ENCODE measurements at regions not wholly inside any gene's neighbourhood (a gene's known extent, or its start where the extent isn't known, plus 50 kb on each side); places are given as distances from the start of the nearest gene placed in this dataset.

DNA sequence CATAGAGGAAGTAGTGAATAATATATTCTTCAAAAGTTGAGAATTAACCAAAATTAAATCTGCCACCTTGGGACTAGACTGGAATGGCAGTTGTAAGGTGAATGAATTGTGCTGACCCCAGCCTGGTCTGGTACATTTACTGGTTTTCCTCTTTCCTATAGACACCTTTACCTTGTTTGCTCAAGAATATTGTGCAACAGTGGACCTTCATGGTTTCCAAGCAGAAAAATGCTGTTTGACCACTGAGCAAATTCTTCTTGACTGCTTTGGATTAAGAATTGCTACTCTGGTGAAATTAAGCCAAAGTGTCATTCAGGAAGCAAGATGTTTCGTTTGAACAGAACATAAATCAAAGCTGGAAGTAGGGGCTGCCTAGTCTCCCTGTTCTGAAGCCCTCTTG, 156.6 kb upstream of the TAB2 start:
- H3K27ac ChIP-seq (ENCODE audit: low read depth) = no peak overlapping the region
- peaks cover 17% of the 10 kb centered on the region for H3K4me1 Mint-ChIP-seq

More for the DNA sequence above, 156.6 kb upstream of the TAB2 start:
- no peak overlapping the region for H3K4me2 ChIP-seq
- H3K36me3 Mint-ChIP-seq (ENCODE audit: low read depth) = no peaks in the 10 kb centered on the region
- H2AFZ ChIP-seq = no peak overlapping the region
- no peak overlapping the region for H3K4me3 Mint-ChIP-seq
- H3K4me3 ChIP-seq = no peak overlapping the region
- peaks cover 1% of the 10 kb centered on the region for H3K27me3 Mint-ChIP-seq (ENCODE audit: insufficient read depth, low read depth, poor library complexity)
- no peaks in the 10 kb centered on the region for H3K9me3 Mint-ChIP-seq
- no peaks in the 10 kb centered on the region for H3K27me3 ChIP-seq (ENCODE audit: insufficient read depth)
- TF ChIP-seq, protein P1, sequence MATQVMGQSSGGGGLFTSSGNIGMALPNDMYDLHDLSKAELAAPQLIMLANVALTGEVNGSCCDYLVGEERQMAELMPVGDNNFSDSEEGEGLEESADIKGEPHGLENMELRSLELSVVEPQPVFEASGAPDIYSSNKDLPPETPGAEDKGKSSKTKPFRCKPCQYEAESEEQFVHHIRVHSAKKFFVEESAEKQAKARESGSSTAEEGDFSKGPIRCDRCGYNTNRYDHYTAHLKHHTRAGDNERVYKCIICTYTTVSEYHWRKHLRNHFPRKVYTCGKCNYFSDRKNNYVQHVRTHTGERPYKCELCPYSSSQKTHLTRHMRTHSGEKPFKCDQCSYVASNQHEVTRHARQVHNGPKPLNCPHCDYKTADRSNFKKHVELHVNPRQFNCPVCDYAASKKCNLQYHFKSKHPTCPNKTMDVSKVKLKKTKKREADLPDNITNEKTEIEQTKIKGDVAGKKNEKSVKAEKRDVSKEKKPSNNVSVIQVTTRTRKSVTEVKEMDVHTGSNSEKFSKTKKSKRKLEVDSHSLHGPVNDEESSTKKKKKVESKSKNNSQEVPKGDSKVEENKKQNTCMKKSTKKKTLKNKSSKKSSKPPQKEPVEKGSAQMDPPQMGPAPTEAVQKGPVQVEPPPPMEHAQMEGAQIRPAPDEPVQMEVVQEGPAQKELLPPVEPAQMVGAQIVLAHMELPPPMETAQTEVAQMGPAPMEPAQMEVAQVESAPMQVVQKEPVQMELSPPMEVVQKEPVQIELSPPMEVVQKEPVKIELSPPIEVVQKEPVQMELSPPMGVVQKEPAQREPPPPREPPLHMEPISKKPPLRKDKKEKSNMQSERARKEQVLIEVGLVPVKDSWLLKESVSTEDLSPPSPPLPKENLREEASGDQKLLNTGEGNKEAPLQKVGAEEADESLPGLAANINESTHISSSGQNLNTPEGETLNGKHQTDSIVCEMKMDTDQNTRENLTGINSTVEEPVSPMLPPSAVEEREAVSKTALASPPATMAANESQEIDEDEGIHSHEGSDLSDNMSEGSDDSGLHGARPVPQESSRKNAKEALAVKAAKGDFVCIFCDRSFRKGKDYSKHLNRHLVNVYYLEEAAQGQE (IDR thresholded peaks at IDR 0.05; ENCODE audit: unreplicated experiment) = no peak
- TF ChIP-seq, protein P2, sequence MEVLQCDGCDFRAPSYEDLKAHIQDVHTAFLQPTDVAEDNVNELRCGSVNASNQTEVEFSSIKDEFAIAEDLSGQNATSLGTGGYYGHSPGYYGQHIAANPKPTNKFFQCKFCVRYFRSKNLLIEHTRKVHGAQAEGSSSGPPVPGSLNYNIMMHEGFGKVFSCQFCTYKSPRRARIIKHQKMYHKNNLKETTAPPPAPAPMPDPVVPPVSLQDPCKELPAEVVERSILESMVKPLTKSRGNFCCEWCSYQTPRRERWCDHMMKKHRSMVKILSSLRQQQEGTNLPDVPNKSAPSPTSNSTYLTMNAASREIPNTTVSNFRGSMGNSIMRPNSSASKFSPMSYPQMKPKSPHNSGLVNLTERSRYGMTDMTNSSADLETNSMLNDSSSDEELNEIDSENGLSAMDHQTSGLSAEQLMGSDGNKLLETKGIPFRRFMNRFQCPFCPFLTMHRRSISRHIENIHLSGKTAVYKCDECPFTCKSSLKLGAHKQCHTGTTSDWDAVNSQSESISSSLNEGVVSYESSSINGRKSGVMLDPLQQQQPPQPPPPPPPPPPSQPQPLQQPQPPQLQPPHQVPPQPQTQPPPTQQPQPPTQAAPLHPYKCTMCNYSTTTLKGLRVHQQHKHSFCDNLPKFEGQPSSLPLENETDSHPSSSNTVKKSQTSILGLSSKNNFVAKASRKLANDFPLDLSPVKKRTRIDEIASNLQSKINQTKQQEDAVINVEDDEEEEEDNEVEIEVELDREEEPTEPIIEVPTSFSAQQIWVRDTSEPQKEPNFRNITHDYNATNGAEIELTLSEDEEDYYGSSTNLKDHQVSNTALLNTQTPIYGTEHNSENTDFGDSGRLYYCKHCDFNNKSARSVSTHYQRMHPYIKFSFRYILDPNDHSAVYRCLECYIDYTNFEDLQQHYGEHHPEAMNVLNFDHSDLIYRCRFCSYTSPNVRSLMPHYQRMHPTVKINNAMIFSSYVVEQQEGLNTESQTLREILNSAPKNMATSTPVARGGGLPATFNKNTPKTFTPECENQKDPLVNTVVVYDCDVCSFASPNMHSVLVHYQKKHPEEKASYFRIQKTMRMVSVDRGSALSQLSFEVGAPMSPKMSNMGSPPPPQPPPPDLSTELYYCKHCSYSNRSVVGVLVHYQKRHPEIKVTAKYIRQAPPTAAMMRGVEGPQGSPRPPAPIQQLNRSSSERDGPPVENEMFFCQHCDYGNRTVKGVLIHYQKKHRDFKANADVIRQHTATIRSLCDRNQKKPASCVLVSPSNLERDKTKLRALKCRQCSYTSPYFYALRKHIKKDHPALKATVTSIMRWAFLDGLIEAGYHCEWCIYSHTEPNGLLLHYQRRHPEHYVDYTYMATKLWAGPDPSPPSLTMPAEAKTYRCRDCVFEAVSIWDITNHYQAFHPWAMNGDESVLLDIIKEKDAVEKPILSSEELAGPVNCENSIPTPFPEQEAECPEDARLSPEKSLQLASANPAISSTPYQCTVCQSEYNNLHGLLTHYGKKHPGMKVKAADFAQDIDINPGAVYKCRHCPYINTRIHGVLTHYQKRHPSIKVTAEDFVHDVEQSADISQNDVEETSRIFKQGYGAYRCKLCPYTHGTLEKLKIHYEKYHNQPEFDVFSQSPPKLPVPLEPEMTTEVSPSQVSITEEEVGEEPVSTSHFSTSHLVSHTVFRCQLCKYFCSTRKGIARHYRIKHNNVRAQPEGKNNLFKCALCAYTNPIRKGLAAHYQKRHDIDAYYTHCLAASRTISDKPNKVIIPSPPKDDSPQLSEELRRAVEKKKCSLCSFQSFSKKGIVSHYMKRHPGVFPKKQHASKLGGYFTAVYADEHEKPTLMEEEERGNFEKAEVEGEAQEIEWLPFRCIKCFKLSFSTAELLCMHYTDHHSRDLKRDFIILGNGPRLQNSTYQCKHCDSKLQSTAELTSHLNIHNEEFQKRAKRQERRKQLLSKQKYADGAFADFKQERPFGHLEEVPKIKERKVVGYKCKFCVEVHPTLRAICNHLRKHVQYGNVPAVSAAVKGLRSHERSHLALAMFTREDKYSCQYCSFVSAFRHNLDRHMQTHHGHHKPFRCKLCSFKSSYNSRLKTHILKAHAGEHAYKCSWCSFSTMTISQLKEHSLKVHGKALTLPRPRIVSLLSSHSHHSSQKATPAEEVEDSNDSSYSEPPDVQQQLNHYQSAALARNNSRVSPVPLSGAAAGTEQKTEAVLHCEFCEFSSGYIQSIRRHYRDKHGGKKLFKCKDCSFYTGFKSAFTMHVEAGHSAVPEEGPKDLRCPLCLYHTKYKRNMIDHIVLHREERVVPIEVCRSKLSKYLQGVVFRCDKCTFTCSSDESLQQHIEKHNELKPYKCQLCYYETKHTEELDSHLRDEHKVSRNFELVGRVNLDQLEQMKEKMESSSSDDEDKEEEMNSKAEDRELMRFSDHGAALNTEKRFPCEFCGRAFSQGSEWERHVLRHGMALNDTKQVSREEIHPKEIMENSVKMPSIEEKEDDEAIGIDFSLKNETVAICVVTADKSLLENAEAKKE (CRISPR knock-in tag; IDR thresholded peaks at IDR 0.05) = no peak
- no peak for TF ChIP-seq POLR2AphosphoS5 (IDR thresholded peaks at IDR 0.05; ENCODE audit: low read depth)
- no peak for TF ChIP-seq EZH2phosphoT487 (IDR thresholded peaks at IDR 0.05; ENCODE audit: unreplicated experiment)
- no peak for TF ChIP-seq ZNF331 (CRISPR knock-in tag; IDR thresholded peaks at IDR 0.05; ENCODE audit: low read depth)
- no peak for TF ChIP-seq STAT1 (IDR thresholded peaks at IDR 0.05; ENCODE audit: unreplicated experiment)
- no peak for TF ChIP-seq ZNF114 (CRISPR knock-in tag; IDR thresholded peaks at IDR 0.05)
- TF ChIP-seq, protein P3, sequence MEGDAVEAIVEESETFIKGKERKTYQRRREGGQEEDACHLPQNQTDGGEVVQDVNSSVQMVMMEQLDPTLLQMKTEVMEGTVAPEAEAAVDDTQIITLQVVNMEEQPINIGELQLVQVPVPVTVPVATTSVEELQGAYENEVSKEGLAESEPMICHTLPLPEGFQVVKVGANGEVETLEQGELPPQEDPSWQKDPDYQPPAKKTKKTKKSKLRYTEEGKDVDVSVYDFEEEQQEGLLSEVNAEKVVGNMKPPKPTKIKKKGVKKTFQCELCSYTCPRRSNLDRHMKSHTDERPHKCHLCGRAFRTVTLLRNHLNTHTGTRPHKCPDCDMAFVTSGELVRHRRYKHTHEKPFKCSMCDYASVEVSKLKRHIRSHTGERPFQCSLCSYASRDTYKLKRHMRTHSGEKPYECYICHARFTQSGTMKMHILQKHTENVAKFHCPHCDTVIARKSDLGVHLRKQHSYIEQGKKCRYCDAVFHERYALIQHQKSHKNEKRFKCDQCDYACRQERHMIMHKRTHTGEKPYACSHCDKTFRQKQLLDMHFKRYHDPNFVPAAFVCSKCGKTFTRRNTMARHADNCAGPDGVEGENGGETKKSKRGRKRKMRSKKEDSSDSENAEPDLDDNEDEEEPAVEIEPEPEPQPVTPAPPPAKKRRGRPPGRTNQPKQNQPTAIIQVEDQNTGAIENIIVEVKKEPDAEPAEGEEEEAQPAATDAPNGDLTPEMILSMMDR (conservative IDR thresholded peaks at IDR 0.05; ENCODE audit: low read depth in 2 of 2) = no peak
- no peak for TF ChIP-seq EZH2 (IDR thresholded peaks at IDR 0.05; ENCODE audit: low read depth, unreplicated experiment)
- no peak for TF ChIP-seq ETS1 (IDR thresholded peaks at IDR 0.05)
- TF ChIP-seq NANOG (IDR thresholded peaks at IDR 0.05; ENCODE audit: borderline replicate concordance) = no peak
- TF ChIP-seq CREB1 (CRISPR knock-in tag; IDR thresholded peaks at IDR 0.05; ENCODE audit: low read depth) = no peak
- TF ChIP-seq JUNB (IDR thresholded peaks at IDR 0.05; ENCODE audit: unreplicated experiment) = no peak
- H3K79me2 ChIP-seq (replicated peaks; ENCODE audit: insufficient read depth) = no peaks in the 10 kb centered on the region
- ATAC-seq (no peak), DNase-seq (ENCODE audit: low spot score) (no peak)
- H3K36me3 ChIP-seq (ENCODE audit: insufficient read depth) = no peaks in the 10 kb centered on the region
- no peaks in the 10 kb centered on the region for H4K20me1 ChIP-seq (replicated peaks; ENCODE audit: insufficient read depth)
- no peak overlapping the region for H3K27ac Mint-ChIP-seq
- peaks cover 16% of the 10 kb centered on the region for H3K4me1 ChIP-seq (ENCODE audit: insufficient read depth)
- H3K9me2 ChIP-seq (ENCODE audit: insufficient read depth) = peaks cover 8% of the 10 kb centered on the region; the same call in 1 of the 2 replicates
- no peaks in the 10 kb centered on the region for H3F3A ChIP-seq (replicated peaks; ENCODE audit: low read depth)
